Duodenal mucosa (tissue), 2 donors: ENCODE measurements at regions not wholly inside any gene's neighbourhood (a gene's known extent, or its start where the extent isn't known, plus 50 kb on each side); places are given as distances from the start of the nearest gene placed in this dataset.
A peak's percentile ranks its signal among the peaks of the same experiment; 100 is the strongest.
"Not testable (repeated sequence)": the region's sequence is repeated elsewhere in the genome, so short reads cannot be mapped to it uniquely, and the experiment has no call there.

Source experiments
- H3K27ac ChIP-seq: one replicate; pipeline ENCODE4 v1.7.0; 2013; ENCODE audit warnings: low read depth, low read length
- H3K27me3 ChIP-seq, 2 donors: one replicate each; pipeline ENCODE4 v1.7.0; 2013; ENCODE audit warnings: low read length in 2 of 2, control low read depth in 1 of 2; ENCODE audit not compliant: insufficient read depth in 2 of 2, control insufficient read depth in 1 of 2
- H3K36me3 ChIP-seq, 2 donors: one replicate each; pipeline ENCODE4 v1.7.0; 2013; ENCODE audit warnings: low read length in 2 of 2, control low read depth in 1 of 2; ENCODE audit not compliant: insufficient read depth in 2 of 2, control insufficient read depth in 1 of 2
- H3K4me1 ChIP-seq, 2 donors: one replicate each; pipeline ENCODE4 v1.7.0; 2013; ENCODE audit warnings: low read length in 2 of 2, control low read depth in 1 of 2; ENCODE audit not compliant: insufficient read depth in 2 of 2, control insufficient read depth in 1 of 2
- H3K4me3 ChIP-seq, 2 donors: one replicate each; pipeline ENCODE4 v1.7.0; 2013; ENCODE audit warnings: low read length in 2 of 2, low read depth in 1 of 2
- H3K9ac ChIP-seq, 2 donors: one replicate each; pipeline ENCODE4 v1.7.0; 2013; ENCODE audit warnings: low read length in 2 of 2, low read depth in 1 of 2
- H3K9me3 ChIP-seq, 2 donors: one replicate each; pipeline ENCODE4 v1.7.0; 2013; ENCODE audit warnings: low read length in 2 of 2, control low read depth in 1 of 2; ENCODE audit not compliant: control insufficient read depth in 1 of 2

- H3K4me1 ChIP-seq, H3K9ac ChIP-seq, H3K9me3 ChIP-seq, H3K27me3 ChIP-seq, H3K4me3 ChIP-seq, H3K27ac ChIP-seq, H3K36me3 ChIP-seq: not testable (repeated sequence)
These were observed 66.5 kb upstream of the CLEC6A start for GRCh38 chr12:8389296-8389695.

GRCh38 chr12:8390001-8390777 lies 65.6 kb upstream of the CLEC6A start:
- not testable (repeated sequence) for H3K9me3 ChIP-seq, H3K27ac ChIP-seq, H3K4me1 ChIP-seq, H3K27me3 ChIP-seq, H3K36me3 ChIP-seq, H3K9ac ChIP-seq
- peak overlapping the region in 1 of 2 donors; percentile 16 for H3K4me3 ChIP-seq

DNA sequence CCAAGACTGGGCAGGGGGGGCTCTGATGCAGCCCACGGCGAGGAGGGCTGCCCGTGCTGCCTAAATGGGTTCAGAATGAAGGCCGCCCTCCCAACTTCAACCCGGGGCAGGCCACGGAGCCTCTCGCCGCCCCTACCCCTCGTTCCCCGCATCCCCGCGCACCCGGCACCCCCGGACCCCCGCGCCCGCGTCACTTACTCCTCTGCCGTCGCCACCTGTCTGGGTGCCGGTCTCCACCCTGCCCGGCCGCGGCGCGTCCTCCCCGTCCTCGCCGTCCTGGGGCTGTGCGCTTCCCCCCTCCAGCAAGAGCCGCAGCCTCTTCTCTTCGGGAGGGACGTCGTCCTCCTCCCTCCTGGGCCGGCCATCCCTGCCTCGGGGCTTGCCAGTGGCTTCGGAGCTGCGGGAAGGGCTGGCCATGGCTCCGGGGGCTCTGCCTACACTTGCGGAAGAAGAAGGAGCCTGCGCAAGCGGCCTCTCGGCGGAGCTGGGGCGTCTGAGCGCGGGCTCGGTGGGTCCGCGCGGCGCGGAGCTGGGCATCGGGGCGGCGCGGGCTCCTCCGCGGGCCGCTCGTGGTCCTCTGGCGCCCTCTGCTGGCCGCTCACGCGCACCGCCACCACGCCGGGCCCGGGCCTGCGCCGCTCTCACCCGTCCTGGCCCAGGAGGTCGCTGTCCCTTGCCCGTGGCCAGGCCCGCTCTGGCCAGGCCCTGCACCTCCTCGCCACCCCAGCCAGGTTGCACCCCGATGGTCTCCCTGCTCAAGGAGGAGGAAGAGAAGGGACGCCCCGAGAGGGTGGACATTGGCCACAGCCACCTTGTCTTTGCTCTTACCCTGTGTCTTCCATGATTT lies 59.3 kb upstream of the CLEC6A start:
- not testable (repeated sequence) for H3K36me3 ChIP-seq, H3K9ac ChIP-seq, H3K9me3 ChIP-seq, H3K4me1 ChIP-seq, H3K27ac ChIP-seq, H3K4me3 ChIP-seq, H3K27me3 ChIP-seq

GRCh38 chr12:8397378-8397777 lies 58.4 kb upstream of the CLEC6A start:
- H3K27me3 ChIP-seq, H3K4me3 ChIP-seq, H3K9me3 ChIP-seq, H3K9ac ChIP-seq, H3K4me1 ChIP-seq, H3K27ac ChIP-seq, H3K36me3 ChIP-seq: not testable (repeated sequence)

GRCh38 chr12:8399496-8400034 lies 56.2 kb upstream of the CLEC6A start:
- not testable (repeated sequence) for H3K4me1 ChIP-seq, H3K27ac ChIP-seq, H3K36me3 ChIP-seq, H3K9ac ChIP-seq, H3K9me3 ChIP-seq, H3K27me3 ChIP-seq, H3K4me3 ChIP-seq

DNA sequence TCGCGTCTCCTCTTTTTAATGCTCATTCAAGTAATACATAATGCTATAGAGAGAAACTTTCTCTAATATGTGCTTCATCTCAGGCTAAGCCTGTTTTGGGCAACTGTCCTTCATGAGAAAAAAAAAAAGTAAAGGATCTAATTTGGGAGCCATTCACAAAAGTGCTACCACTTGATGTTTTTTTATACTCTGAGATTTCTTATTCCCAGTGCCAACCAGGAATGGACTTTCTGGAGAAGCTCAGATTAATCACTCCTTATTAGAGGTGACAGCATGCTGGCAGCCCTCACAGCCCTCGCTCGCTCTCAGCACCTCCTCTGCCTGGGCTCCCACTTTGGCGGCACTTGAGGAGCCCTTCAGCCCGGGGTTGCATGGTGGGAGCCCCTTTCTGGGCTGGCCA lies 51.9 kb upstream of the CLEC6A start:
- not testable (repeated sequence) for H3K4me3 ChIP-seq, H3K27ac ChIP-seq, H3K4me1 ChIP-seq, H3K9me3 ChIP-seq, H3K9ac ChIP-seq, H3K36me3 ChIP-seq, H3K27me3 ChIP-seq

- H3K4me3 ChIP-seq, H3K36me3 ChIP-seq, H3K4me1 ChIP-seq, H3K27me3 ChIP-seq, H3K9me3 ChIP-seq, H3K9ac ChIP-seq, H3K27ac ChIP-seq: not testable (repeated sequence)
These were observed 51.4 kb upstream of the CLEC6A start for GRCh38 chr12:8404341-8404740.
